Natural killer cell (primary cell): ENCODE measurements at regions not wholly inside any gene's neighbourhood (a gene's known extent, or its start where the extent isn't known, plus 50 kb on each side); places are given as distances from the start of the nearest gene placed in this dataset.

Source experiments
- ATAC-seq, 3 donors: fragments of 150-1000 bp in 2 of 3; fragments of 200-7000 bp in 1 of 3; cut with Tn5 transposase; 1 replicate in 1 of 3; 2 replicates in 2 of 3; pipeline ENCODE4 v1.10.0; 2021; ENCODE audit warnings: mild to moderate bottlenecking in 2 of 3, moderate library complexity in 2 of 3
- DNase-seq, 2 donors: peaks; one replicate each; pipeline versions ENCODE4 v3.0.0 to v3.0.0-alpha.2; 2013 to 2021; ENCODE audit warnings: mixed read lengths in 1 of 2
- H3K27ac ChIP-seq: one replicate; pipeline ENCODE4 v1.5.1; 2013; ENCODE audit warnings: mild to moderate bottlenecking, low read length
- H3K27me3 ChIP-seq: one replicate; pipeline ENCODE4 v1.6.1; 2013; ENCODE audit warnings: low read length; ENCODE audit not compliant: control insufficient read depth, insufficient read depth
- H3K36me3 ChIP-seq: one replicate; pipeline ENCODE4 v1.6.1; 2013; ENCODE audit warnings: low read length; ENCODE audit not compliant: control insufficient read depth, insufficient read depth
- H3K4me1 ChIP-seq: one replicate; pipeline ENCODE4 v1.6.1; 2013; ENCODE audit warnings: low read length; ENCODE audit not compliant: control insufficient read depth, insufficient read depth
- H3K4me3 ChIP-seq: one replicate; pipeline ENCODE4 v1.5.1; 2013; ENCODE audit warnings: low read length
- H3K9me3 ChIP-seq: one replicate; pipeline ENCODE4 v1.6.1; 2013; ENCODE audit warnings: low read length; ENCODE audit not compliant: control insufficient read depth, insufficient read depth
- H3K27ac Mint-ChIP-seq, 2 donors: one replicate each; pipeline ENCODE4 v1.8.0; 2022; ENCODE audit warnings: mild to moderate bottlenecking in 2 of 2, mixed read lengths in 2 of 2, moderate library complexity in 1 of 2
- H3K27me3 Mint-ChIP-seq, 2 donors: one replicate each; pipeline ENCODE4 v1.8.0; 2022; ENCODE audit warnings: low read depth in 2 of 2, mixed read lengths in 2 of 2
- H3K36me3 Mint-ChIP-seq: one replicate; pipeline ENCODE4 v1.8.0; 2022; ENCODE audit warnings: mixed read lengths
- H3K4me1 Mint-ChIP-seq, 2 donors: one replicate each; pipeline ENCODE4 v1.8.0; 2022; ENCODE audit warnings: mixed read lengths in 2 of 2
- H3K4me3 Mint-ChIP-seq: one replicate; pipeline ENCODE4 v1.8.0; 2022; ENCODE audit warnings: mild to moderate bottlenecking, moderate library complexity, mixed read lengths
- H3K9me3 Mint-ChIP-seq, 2 donors: one replicate each; pipeline ENCODE4 v1.8.0; 2022; ENCODE audit warnings: mixed read lengths in 2 of 2
- CTCF ChIP-seq: fragments of 200-600 bp; IDR thresholded peaks from one replicate; pipeline ENCODE4 v1.8.0; 2022; ENCODE audit warnings: antibody characterized with exemption
- WGBS: methylation state at CpG from one replicate; pipeline ENCODE4 v1.1.7; 2013; ENCODE audit warnings: missing lambda C conversion rate; ENCODE audit not compliant: insufficient coverage; 5-methylcytosine and 5-hydroxymethylcytosine counted together
- intact Hi-C: fragments of 100-400 bp; cut with micrococcal nuclease; formaldehyde crosslinking; loops from one replicate; pipeline ENCODE4 v1.14.2; 2022

GRCh38 chr7:4319280-4319679 is 362.8 kb upstream of the FOXK1 start:
- no peak for ATAC-seq
- H3K27me3 ChIP-seq = no peaks in the 10 kb centered on the region
- 91% methylated on average over 11 of the region's 11 CpGs for WGBS
- H3K4me1 Mint-ChIP-seq = no peaks in the 10 kb centered on the region
- no peak overlapping the region for H3K27ac Mint-ChIP-seq
- DNase-seq = no peak
- no peak for TF ChIP-seq CTCF
- H3K4me3 ChIP-seq = no peak overlapping the region
- H3K27me3 Mint-ChIP-seq = peaks cover 0 to 13% of the 10 kb centered on the region in 2 donors
- H3K36me3 Mint-ChIP-seq = no peaks in the 10 kb centered on the region
- no peak overlapping the region for H3K27ac ChIP-seq
- peaks cover 2 to 3% of the 10 kb centered on the region in 2 donors for H3K9me3 Mint-ChIP-seq
- intact Hi-C loops = no loop called here
- no peaks in the 10 kb centered on the region for H3K36me3 ChIP-seq
- H3K4me3 Mint-ChIP-seq = no peak overlapping the region
- H3K9me3 ChIP-seq = no peaks in the 10 kb centered on the region
- no peaks in the 10 kb centered on the region for H3K4me1 ChIP-seq

DNA sequence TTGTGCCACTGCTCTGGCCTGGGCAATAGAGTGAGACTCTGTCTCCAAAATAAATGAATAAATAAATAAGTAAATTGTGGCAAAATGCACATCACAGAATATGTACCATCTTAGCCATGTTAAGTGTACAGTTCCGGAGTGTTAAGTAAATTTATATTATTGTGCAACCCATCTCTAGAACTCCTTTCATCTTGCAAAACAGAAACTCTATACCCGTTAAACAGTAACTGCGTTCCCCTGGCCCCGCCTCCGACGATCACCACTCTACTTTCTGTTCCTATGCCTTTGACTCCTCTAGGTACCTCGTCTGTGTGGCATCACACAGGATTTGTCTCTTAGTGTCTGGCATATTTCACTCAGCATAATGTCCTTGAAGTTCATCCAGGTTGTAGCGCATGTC is 356.4 kb upstream of the FOXK1 start:
- Mint-ChIP-seq H3K36me3 (no peaks in the 10 kb centered on the region), H3K4me3 (no peak overlapping the region), H3K9me3 (peaks cover 2% of the 10 kb centered on the region in 2 donors), H3K27me3 (no peaks in the 10 kb centered on the region), H3K27ac (no peak overlapping the region), H3K4me1 (no peaks in the 10 kb centered on the region)
- H3K4me3 ChIP-seq = no peak overlapping the region
- no peak for ATAC-seq
- H3K27me3 ChIP-seq = no peaks in the 10 kb centered on the region
- intact Hi-C loops = no loop called here
- no peak for DNase-seq
- no peaks in the 10 kb centered on the region for H3K4me1 ChIP-seq
- H3K36me3 ChIP-seq = no peaks in the 10 kb centered on the region
- H3K9me3 ChIP-seq = no peaks in the 10 kb centered on the region
- no peak overlapping the region for H3K27ac ChIP-seq
- no peak for TF ChIP-seq CTCF
- 91% methylated on average over 7 of the region's 8 CpGs for WGBS

- Histone ChIP-seq H3K27ac (no peak overlapping the region), H3K36me3 (no peaks in the 10 kb centered on the region), H3K4me3 (no peak overlapping the region), H3K4me1 (no peaks in the 10 kb centered on the region), H3K9me3 (no peaks in the 10 kb centered on the region), H3K27me3 (no peaks in the 10 kb centered on the region)
- no peak for ATAC-seq
- Mint-ChIP-seq H3K36me3 (no peaks in the 10 kb centered on the region), H3K4me3 (no peak overlapping the region), H3K4me1 (no peaks in the 10 kb centered on the region), H3K9me3 (no peaks in the 10 kb centered on the region), H3K27me3 (no peaks in the 10 kb centered on the region), H3K27ac (no peak overlapping the region)
- TF ChIP-seq CTCF = no peak
- intact Hi-C loops = no loop called here
- WGBS = 94% methylated on average over 8 of the region's 8 CpGs
- no peak for DNase-seq
Measured at GRCh38 chr7:4331711-4332110, 350.4 kb upstream of the FOXK1 start.

GRCh38 chr7:4338556-4338955 is 343.5 kb upstream of the FOXK1 start:
- no peak overlapping the region for H3K4me3 Mint-ChIP-seq
- TF ChIP-seq CTCF = no peak
- Histone ChIP-seq H3K4me1 (no peaks in the 10 kb centered on the region), H3K9me3 (no peaks in the 10 kb centered on the region), H3K4me3 (no peak overlapping the region), H3K27ac (no peak overlapping the region), H3K27me3 (no peaks in the 10 kb centered on the region), H3K36me3 (no peaks in the 10 kb centered on the region)
- 89% methylated on average over 7 of the region's 7 CpGs for WGBS
- H3K27me3 Mint-ChIP-seq = no peaks in the 10 kb centered on the region
- intact Hi-C loops = no loop called here
- no peaks in the 10 kb centered on the region for H3K4me1 Mint-ChIP-seq
- H3K9me3 Mint-ChIP-seq = peaks cover 4 to 6% of the 10 kb centered on the region in 2 donors
- no peak overlapping the region for H3K27ac Mint-ChIP-seq
- no peaks in the 10 kb centered on the region for H3K36me3 Mint-ChIP-seq
- ATAC-seq (no peak), DNase-seq (no peak)
